PFSK-1 (cell line): ENCODE measurements at regions not wholly inside any gene's neighbourhood (a gene's known extent, or its start where the extent isn't known, plus 50 kb on each side); places are given as distances from the start of the nearest gene placed in this dataset.

Source experiments
- POLR2AphosphoS5 ChIP-seq: IDR thresholded peaks from 2 replicates; pipeline ENCODE4 v1.6.1; 2012; ENCODE audit warnings: low read depth, mild to moderate bottlenecking, control low read depth, low read length, moderate library complexity
- TAF1 ChIP-seq: IDR thresholded peaks from 2 replicates; pipeline ENCODE4 v1.6.1; 2012; ENCODE audit warnings: low read length, control low read depth, borderline replicate concordance; ENCODE audit not compliant: insufficient read depth

DNA sequence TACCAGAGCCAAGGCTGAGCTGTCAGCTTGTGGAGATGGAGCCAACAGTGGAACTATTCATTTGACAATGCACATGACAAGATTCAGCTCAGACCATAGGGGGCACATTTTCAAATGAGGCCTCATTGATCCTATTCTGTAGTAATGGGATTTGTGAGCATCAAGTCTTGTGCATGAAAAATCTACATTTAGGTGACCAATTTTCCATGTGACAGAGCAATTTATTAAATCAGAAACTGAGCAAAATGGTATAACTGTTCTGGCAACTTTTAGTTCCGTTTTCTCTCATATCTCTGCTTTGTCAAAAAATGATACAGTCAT, 108.5 kb upstream of the PCDH18 start:
- TF ChIP-seq POLR2AphosphoS5 (no peak), TAF1 (no peak)
